HG03521 (cell line): ENCODE measurements at regions not wholly inside any gene's neighbourhood (a gene's known extent, or its start where the extent isn't known, plus 50 kb on each side); places are given as distances from the start of the nearest gene placed in this dataset.

ENCODE experiments used
- ATAC-seq: cut with Tn5 transposase; IDR thresholded peaks from one replicate; pipeline ENCODE4 v1.9.1; 2021; ENCODE audit warnings: mild to moderate bottlenecking, moderate library complexity; ENCODE audit not compliant: unreplicated experiment

DNA sequence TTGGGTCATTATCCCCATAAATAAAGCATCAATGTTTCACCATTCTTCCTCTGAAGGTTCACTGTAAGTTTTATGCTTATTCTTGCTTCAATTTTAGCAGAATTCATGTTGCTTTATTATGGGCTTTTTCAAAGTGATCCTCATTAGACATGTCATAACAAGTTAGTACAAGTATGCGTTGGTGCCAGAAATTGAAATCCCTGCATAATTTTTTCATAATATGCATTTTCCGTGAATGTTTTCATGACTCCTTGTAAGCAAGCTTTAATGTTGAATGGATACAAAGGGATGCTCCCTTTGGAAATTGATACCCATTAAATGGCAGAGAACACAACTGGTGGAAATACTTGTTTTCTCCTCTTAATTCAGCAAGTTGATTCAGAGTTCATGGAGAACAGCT is 179.7 kb downstream of the ST6GAL2 start:
- no peak for ATAC-seq

DNA sequence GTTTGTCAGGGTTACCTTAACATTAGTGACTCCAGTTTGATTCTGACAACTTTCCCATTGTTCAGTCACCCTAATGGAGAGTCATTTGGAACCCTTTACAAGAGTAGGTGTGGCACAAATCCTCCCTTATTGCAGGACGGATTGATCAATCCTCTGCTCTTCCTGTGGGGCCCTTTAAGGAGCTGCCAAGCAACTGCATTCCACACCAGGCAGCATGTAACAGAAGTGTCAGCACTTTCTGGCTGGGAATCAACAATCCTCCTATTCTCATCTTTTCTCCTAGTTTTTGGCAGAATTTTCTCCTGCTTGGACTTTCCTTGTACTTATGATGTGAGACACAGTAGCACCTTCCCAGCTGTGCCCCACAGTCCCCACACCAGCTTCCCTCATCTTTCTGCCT is 177.8 kb downstream of the ST6GAL2 start:
- ATAC-seq, result no peak

DNA sequence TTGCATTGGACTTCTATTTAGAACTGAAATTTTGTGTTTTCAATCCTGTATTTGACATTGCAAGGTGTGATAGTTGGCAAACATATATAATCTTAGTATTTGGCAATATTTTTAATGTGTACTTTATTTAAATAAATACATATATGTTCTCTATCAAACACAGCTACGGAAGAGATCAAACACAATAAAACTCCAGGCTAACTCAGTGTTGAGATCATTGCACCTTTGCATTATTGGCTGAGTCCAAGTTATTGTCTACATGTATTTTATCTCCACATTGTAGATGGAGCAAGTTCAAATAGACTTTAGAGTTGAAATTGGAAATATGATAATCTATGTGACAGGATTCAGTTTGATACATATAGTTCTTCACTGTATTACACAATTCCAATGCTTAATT is 176.7 kb downstream of the ST6GAL2 start:
- ATAC-seq, result no peak

DNA sequence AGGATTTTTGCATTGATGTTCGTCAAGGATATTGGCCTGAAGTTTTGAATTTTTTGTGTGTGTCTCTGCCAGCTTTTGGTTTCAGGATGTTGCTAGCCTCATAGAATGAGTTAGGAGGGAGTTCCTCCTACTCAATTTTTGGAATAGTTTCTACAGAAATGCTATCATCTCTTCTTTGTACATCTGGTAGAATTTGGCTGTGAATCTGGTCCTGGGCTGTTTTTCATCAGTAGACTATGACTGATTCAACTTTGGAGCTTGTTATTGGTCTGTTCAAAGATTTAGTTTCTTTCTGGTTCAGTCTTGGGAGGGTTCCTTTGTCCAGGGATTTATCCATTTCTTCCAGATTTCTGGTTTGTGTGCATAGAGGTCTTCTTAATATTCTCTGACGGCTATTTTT is 166.7 kb downstream of the ST6GAL2 start:
- ATAC-seq, result no peak

DNA sequence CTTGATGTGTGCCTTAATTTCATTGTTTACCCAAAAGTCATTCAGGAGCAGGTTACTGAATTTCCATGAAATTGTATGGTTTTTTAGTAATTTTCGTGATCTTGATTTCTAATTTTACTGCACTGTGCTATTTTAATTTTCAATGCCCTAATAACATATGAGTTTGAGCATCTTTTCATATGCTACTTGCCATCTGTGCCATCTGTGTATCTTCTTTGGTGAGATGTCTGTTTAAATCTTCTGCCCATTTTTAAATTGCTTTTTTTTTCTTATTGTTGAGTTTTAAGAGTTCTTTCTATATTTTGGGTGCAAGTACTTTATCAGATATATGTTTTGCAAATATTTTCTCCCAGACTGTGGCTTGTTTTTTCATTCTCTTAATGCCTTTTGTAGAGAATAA is 165.9 kb downstream of the ST6GAL2 start:
- no peak for ATAC-seq

DNA sequence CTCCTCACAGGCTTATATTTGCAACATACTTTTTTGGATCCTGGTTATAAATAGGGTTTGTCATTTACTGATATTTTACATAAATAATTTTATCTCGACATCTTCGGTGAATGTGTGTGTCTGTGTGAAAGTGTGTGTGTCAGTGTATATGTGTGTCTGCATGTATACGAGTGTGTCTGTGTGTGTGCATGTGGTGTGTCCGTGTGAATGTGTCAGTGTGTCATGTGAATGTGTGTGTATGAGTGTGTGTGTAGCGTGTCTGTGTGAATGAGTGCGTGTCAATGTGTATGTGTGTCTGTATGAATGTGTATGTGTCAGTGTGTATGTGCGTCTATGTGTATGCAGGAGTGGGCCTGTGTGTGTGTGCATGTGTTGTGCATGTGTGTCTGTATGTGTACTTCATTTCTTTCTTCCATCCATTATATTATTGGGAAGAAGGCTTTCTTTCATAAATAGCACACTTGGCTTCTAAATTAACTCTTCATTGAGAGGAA is 161.6 kb downstream of the ST6GAL2 start:
- no peak for ATAC-seq

DNA sequence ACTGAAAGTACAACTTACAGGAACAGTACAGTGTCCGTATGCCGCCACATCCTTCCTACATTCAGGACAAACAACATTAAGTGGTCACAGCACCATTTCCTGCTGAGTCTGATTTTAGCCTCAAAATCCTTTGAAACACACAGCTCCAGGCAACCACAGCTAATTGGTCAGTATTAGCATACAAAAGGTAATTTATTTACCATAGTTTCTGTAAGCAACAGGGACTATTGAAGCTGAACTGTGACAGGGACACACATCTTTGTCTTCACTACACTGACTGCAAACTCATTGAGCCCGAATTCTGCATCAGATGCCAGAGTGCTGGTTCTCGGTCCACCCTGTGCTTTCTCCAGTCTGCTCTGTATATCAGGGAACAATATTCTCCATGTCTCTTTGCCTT is 151.8 kb downstream of the ST6GAL2 start:
- no peak for ATAC-seq

DNA sequence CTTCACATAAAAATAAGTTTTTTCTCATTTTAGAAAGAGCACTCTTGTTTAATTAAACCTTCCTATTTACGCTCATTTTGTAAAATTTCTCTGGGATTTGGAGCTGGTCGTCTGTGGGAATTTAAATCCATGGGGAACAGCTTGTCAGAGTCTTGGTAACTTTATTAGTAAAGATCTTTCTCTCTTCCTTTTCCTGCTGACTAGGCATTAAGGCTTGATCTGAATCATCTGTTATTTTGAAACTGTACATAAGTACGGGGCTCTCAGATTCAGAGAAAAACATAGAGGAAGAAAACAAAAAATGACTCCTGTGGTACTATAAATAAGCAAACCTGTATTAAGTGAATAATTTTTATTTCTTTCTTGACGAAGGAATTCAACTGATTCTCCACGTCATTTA is 150.2 kb downstream of the ST6GAL2 start:
- ATAC-seq, result no peak

DNA sequence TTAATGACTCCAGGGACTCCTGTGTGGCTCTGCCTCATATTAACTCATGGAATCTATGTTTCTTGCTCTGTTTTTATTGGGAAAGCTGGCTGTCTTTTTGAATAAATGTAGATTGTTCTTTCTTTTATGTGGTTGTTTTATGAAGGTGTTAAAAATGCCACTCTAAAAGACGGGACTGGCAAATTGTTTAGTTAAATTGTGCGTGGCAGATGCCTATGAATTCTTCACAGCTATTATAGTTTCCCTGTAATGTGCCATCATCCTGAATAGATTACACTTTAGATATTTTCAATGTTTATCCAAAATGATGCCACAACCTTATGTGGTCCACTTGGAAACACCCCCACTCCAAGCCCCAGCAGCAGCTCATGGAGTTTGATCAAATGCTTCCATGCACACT is 149.7 kb downstream of the ST6GAL2 start:
- ATAC-seq, result no peak

DNA sequence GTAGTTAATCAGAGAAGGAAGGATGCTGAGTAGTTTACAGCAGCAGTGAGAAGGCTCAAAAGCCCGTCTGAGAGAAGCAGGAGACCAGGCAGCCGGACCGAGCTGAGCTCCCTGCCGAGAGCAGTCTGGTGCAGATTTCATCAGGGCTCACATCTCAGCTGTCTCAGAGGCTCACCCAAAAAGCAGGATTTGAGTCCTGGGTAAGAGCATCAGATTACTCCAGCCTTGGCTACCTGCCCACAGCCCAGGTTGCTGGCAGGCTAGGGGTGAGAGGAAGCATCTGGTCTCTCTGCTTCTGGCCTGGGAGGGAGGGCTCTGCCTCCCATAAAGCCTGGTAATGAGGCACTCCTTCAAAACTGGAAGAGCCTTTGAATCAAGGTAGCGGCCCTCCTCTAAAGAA is 140.5 kb downstream of the ST6GAL2 start:
- ATAC-seq, result no peak

DNA sequence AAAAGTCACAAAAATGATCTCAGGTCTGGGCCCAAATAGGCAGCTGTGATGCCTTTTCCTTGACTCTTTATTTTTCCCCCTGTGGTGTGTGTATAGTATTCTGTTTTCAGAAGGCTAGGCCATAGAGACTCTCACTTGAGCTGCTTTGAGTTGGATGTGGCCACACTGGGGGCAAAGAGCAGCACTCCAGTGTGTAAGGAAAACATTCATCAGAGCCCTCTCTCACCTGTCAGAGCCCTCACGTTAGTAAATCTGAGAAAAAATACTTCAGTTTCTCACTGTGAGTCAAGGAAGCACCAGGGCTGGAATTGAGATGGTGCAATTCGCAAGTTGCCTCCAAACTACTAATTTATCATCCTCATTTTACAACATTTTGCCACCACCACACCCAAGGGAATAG is 136.1 kb downstream of the ST6GAL2 start:
- no peak for ATAC-seq
